SK-N-MC (cell line): ENCODE measurements at regions not wholly inside any gene's neighbourhood (a gene's known extent, or its start where the extent isn't known, plus 50 kb on each side); places are given as distances from the start of the nearest gene placed in this dataset.
"Not testable (repeated sequence)": the region's sequence is repeated elsewhere in the genome, so short reads cannot be mapped to it uniquely, and the experiment has no call there.

Source experiments
- EZH2 ChIP-seq: fragments of 200-600 bp; sonication (generic); IDR thresholded peaks from one replicate; pipeline ENCODE4 v1.6.1; 2017; ENCODE audit warnings: antibody characterized with exemption
- FOXP2 ChIP-seq: optimal IDR thresholded peaks from 2 replicates; pipeline ENCODE3; 2011; ENCODE audit warnings: mild to moderate bottlenecking, moderate library complexity; ENCODE audit not compliant: insufficient read depth; ENCODE audit errors: extremely low read length, control extremely low read depth
- POLR2AphosphoS5 ChIP-seq: IDR thresholded peaks from 2 replicates; pipeline ENCODE4 v1.6.1; 2012; ENCODE audit warnings: mild to moderate bottlenecking, low read depth, low read length, borderline replicate concordance

- not testable (repeated sequence) for TF ChIP-seq EZH2, POLR2AphosphoS5, FOXP2
Measured at GRCh38 chr11:134982432-134982831, 570.4 kb upstream of the B3GAT1 start.
